ENCODE measurements at regions not wholly inside any gene's neighbourhood (a gene's known extent, or its start where the extent isn't known, plus 50 kb on each side); places are given as distances from the start of the nearest gene placed in this dataset.

DNA sequence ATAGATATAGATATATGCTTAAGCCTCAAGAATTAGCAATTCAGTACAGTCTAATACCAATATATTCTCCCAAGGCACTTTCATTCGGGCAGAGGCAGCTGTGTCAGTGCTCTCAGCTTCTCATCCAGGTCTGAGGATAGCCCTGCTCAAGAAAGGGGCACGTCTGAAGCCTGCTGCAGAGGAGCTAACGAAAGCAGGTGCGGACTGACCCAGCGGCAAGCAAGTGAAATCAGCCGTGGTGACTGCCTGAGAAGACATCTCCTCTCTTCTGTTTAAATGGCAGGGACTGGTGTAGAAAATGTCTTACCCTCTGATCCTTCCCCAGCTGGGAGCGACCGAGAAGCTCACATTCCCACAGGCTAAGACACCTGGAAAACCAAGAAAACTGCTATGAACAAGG, 468.6 kb downstream of the BRD1 start:
- Histone ChIP-seq H3K27ac (ENCODE audit: insufficient read depth, low read length) (no peak overlapping the region), H4K20me1 (ENCODE audit: insufficient read depth, low read length) (no peaks in the 10 kb centered on the region), H3K56ac (ENCODE audit: extremely low read depth, insufficient read depth, low read length) (no peak overlapping the region), H3K79me1 (ENCODE audit: low read depth in 1 of 2, low read length in 2 of 2) (no peaks in the 10 kb centered on the region), H3K27me3 (ENCODE audit: control insufficient read depth, insufficient read depth, low read length) (no peaks in the 10 kb centered on the region), H4K8ac (ENCODE audit: low read depth in 2 of 2, low read length in 2 of 2) (no peak overlapping the region), H2BK120ac (ENCODE audit: low read depth, low read length) (no peak overlapping the region), H3K23ac (ENCODE audit: low read depth, low read length) (no peak overlapping the region), H3K9ac (ENCODE audit: low read depth, low read length) (no peak overlapping the region), H3K4me2 (ENCODE audit: low read depth, low read length) (no peak overlapping the region), H2AK5ac (ENCODE audit: low read depth, low read length) (no peak overlapping the region), H3K4ac (ENCODE audit: low read depth, low read length) (no peak overlapping the region), H3K36me3 (ENCODE audit: control insufficient read depth, insufficient read depth, low read length) (no peaks in the 10 kb centered on the region), H3K9me3 (ENCODE audit: control insufficient read depth, insufficient read depth, low read length) (peaks cover 35% of the 10 kb centered on the region), H2BK15ac (ENCODE audit: low read depth, low read length) (no peak overlapping the region), H3K9me1 (ENCODE audit: insufficient read depth, low read length) (no peaks in the 10 kb centered on the region), H2AFZ (replicated peaks; ENCODE audit: low read length, poor library complexity) (no peak overlapping the region), H2BK5ac (ENCODE audit: low read depth, low read length, poor library complexity, severe bottlenecking) (no peak overlapping the region), H2AK9ac (replicated peaks; ENCODE audit: low read depth, low read length, poor library complexity) (no peak overlapping the region), H3K4me3 (ENCODE audit: insufficient read depth, low read depth, low read length) (no peak overlapping the region), H4K91ac (ENCODE audit: insufficient read depth, low read depth, low read length) (no peak overlapping the region), H3K18ac (ENCODE audit: low read depth, low read length) (no peak overlapping the region), H4K5ac (ENCODE audit: low read depth, low read length) (no peak overlapping the region), H3K14ac (replicated peaks; ENCODE audit: low read depth, low read length) (no peak overlapping the region), H3K4me1 (ENCODE audit: control insufficient read depth, insufficient read depth, low read length) (no peaks in the 10 kb centered on the region), H2BK20ac (ENCODE audit: low read depth, low read length) (no peak overlapping the region)
- no peak for ATAC-seq (ENCODE audit: low read depth)
- CTCF ChIA-PET: no interaction called here
- POLR2A ChIA-PET (ENCODE audit: unreplicated experiment): no interaction called here
- dilution Hi-C loops (cut with HindIII; ENCODE audit: low sequenced_read_pairs, unreplicated experiment) (no loop called here), in situ Hi-C loops (cut with MboI; ENCODE audit: low sequenced_read_pairs) (no loop called here), intact Hi-C loops (cut with micrococcal nuclease) (no loop called here)
- WGBS, 2 experiments (ENCODE audit: extremely low coverage in 2 of 2, insufficient read length in 1 of 2): no CpG with 5 or more reads among the region's 8 CpGs
- no peak for TF ChIP-seq RFX5 (IDR thresholded peaks at IDR 0.05; ENCODE audit: low read depth, low read length)
- no peak for TF ChIP-seq CEBPB (IDR thresholded peaks at IDR 0.05; ENCODE audit: low read depth, low read length)
- no peak for TF ChIP-seq RCOR1 (IDR thresholded peaks at IDR 0.05; ENCODE audit: insufficient replicate concordance, low read length)
- no peak for TF ChIP-seq RAD21 (IDR thresholded peaks at IDR 0.05; ENCODE audit: low read length)
- TF ChIP-seq, protein P1, sequence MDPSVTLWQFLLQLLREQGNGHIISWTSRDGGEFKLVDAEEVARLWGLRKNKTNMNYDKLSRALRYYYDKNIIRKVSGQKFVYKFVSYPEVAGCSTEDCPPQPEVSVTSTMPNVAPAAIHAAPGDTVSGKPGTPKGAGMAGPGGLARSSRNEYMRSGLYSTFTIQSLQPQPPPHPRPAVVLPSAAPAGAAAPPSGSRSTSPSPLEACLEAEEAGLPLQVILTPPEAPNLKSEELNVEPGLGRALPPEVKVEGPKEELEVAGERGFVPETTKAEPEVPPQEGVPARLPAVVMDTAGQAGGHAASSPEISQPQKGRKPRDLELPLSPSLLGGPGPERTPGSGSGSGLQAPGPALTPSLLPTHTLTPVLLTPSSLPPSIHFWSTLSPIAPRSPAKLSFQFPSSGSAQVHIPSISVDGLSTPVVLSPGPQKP (IDR thresholded peaks at IDR 0.05; ENCODE audit: borderline replicate concordance, low read depth, low read length): no peak
- no peak for TF ChIP-seq MAZ (IDR thresholded peaks at IDR 0.05; ENCODE audit: borderline replicate concordance, low read depth, low read length)
- no peak for TF ChIP-seq FOS (IDR thresholded peaks at IDR 0.05; ENCODE audit: low read depth, low read length)
- no peak for TF ChIP-seq MAFK (IDR thresholded peaks at IDR 0.05; ENCODE audit: low read depth, low read length)
- TF ChIP-seq SMC3 (IDR thresholded peaks at IDR 0.05; ENCODE audit: low read depth, low read length): no peak
- no peak for TF ChIP-seq MXI1 (IDR thresholded peaks at IDR 0.05; ENCODE audit: borderline replicate concordance, low read depth, low read length)
- TF ChIP-seq BHLHE40 (IDR thresholded peaks at IDR 0.05; ENCODE audit: low read depth, low read length): no peak
- TF ChIP-seq POLR2A (IDR thresholded peaks at IDR 0.05; ENCODE audit: low read depth, low read length): no peak
- no peak for TF ChIP-seq CHD1 (IDR thresholded peaks at IDR 0.05; ENCODE audit: low read depth, low read length)
- TF ChIP-seq, protein P2, sequence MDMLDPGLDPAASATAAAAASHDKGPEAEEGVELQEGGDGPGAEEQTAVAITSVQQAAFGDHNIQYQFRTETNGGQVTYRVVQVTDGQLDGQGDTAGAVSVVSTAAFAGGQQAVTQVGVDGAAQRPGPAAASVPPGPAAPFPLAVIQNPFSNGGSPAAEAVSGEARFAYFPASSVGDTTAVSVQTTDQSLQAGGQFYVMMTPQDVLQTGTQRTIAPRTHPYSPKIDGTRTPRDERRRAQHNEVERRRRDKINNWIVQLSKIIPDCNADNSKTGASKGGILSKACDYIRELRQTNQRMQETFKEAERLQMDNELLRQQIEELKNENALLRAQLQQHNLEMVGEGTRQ (IDR thresholded peaks at IDR 0.05; ENCODE audit: low read depth, low read length): no peak
- TF ChIP-seq NFE2L2 (IDR thresholded peaks at IDR 0.05; ENCODE audit: low read depth, low read length): no peak
- TF ChIP-seq CTCF (conservative IDR thresholded peaks at IDR 0.05; ENCODE audit: low read depth, low read length): no peak
- BruUV-seq (replicated peaks): no TSS peak
- no peak for DNase-seq

Data from IMR-90 (cell line).